PC-3 (cell line): ENCODE measurements at regions not wholly inside any gene's neighbourhood (a gene's known extent, or its start where the extent isn't known, plus 50 kb on each side); places are given as distances from the start of the nearest gene placed in this dataset.
A peak's percentile ranks its signal among the peaks of the same experiment; 100 is the strongest.

ENCODE experiments used
- ATAC-seq: fragments of 200-7000 bp; cut with Tn5 transposase; 2 replicates; pipeline ENCODE4 v1.9.1; 2020; ENCODE audit warnings: mild to moderate bottlenecking, moderate library complexity
- BruUV-seq: library from RNA; stranded (reverse); fragments of 400-500 nt; replicated peaks from 2 replicates; lab custom pipeline; 2021; lab: Mats Ljungman, UMichigan
- CTCF ChIA-PET: fragments of 300-600 bp; sonication (Branson Sonifier 250); formaldehyde crosslinking; loops from one replicate; lab custom pipeline; 2022; ENCODE audit warnings: antibody characterized with exemption; lab: Charles Lee
- POLR2A ChIA-PET: fragments of 300-600 bp; sonication (Branson Sonifier 250); formaldehyde crosslinking; loops from one replicate; lab custom pipeline; 2022; ENCODE audit warnings: antibody characterized with exemption; ENCODE audit not compliant: unreplicated experiment; lab: Charles Lee
- DNase-seq: peaks from one replicate; pipeline ENCODE4 v3.0.0-alpha.2; 2015
- H2AFZ ChIP-seq: fragments of 300-600 bp; sonication (generic); 2 replicates; pipeline ENCODE4 v1.6.0; 2016; ENCODE audit warnings: antibody characterized with exemption, low read length
- H3F3A ChIP-seq: fragments of 300-600 bp; sonication (generic); one replicate; pipeline ENCODE4 v1.6.0; 2017; ENCODE audit warnings: antibody characterized with exemption, low read length, control low read depth, mild to moderate bottlenecking; ENCODE audit not compliant: unreplicated experiment
- H3K27ac ChIP-seq: fragments of 300-600 bp; sonication (generic); 2 replicates; pipeline ENCODE4 v1.5.1; 2016; ENCODE audit warnings: mild to moderate bottlenecking, low read length
- H3K27me3 ChIP-seq: fragments of 300-600 bp; sonication (generic); 2 replicates; pipeline ENCODE4 v1.6.1; 2016; ENCODE audit warnings: low read length, mixed read lengths
- H3K36me3 ChIP-seq: fragments of 300-600 bp; sonication (generic); 2 replicates; pipeline ENCODE4 v1.6.1; 2016; ENCODE audit warnings: low read depth, mixed run types, low read length, mixed read lengths
- H3K4me1 ChIP-seq: fragments of 300-600 bp; sonication (generic); 2 replicates; pipeline ENCODE4 v1.5.1; 2016; ENCODE audit warnings: low read length; ENCODE audit not compliant: insufficient read depth
- H3K4me2 ChIP-seq: fragments of 300-600 bp; sonication (generic); 2 replicates; pipeline ENCODE4 v1.6.0; 2016; ENCODE audit warnings: low read length
- H3K4me3 ChIP-seq: fragments of 300-600 bp; sonication (generic); 2 replicates; pipeline ENCODE4 v1.5.1; 2016; ENCODE audit warnings: mild to moderate bottlenecking, low read length, mixed read lengths
- H3K79me2 ChIP-seq: fragments of 300-600 bp; sonication (generic); 2 replicates; pipeline ENCODE4 v1.6.1; 2017; ENCODE audit warnings: low read length, mixed read lengths
- H3K9ac ChIP-seq: fragments of 300-600 bp; sonication (generic); 2 replicates; pipeline ENCODE4 v1.6.0; 2016; ENCODE audit warnings: mild to moderate bottlenecking, low read length
- H3K9me2 ChIP-seq: fragments of 300-600 bp; sonication (generic); replicated peaks from 2 replicates; pipeline ENCODE4 v1.6.1; 2016; ENCODE audit warnings: mixed run types, low read length, mixed read lengths
- H3K9me3 ChIP-seq: fragments of 300-600 bp; sonication (generic); 2 replicates; pipeline ENCODE4 v1.6.1; 2016; ENCODE audit warnings: low read length, mixed read lengths
- H4K20me1 ChIP-seq: fragments of 300-600 bp; sonication (generic); 2 replicates; pipeline ENCODE4 v1.6.1; 2016; ENCODE audit warnings: low read length, mixed read lengths
- CTCF ChIP-seq: fragments of 300-600 bp; sonication (generic); conservative IDR thresholded peaks from 2 replicates; pipeline ENCODE4 v1.5.1; 2017; ENCODE audit warnings: antibody characterized with exemption, low read depth, mild to moderate bottlenecking, low read length
- EZH2 ChIP-seq: fragments of 300-600 bp; sonication (generic); IDR thresholded peaks from one replicate; pipeline ENCODE4 v1.6.1; 2017; ENCODE audit warnings: antibody characterized with exemption, mild to moderate bottlenecking, low read length; ENCODE audit not compliant: unreplicated experiment
- EZH2phosphoT487 ChIP-seq: fragments of 300-600 bp; sonication (generic); IDR thresholded peaks from 2 replicates; pipeline ENCODE4 v1.6.1; 2018; ENCODE audit warnings: mild to moderate bottlenecking, antibody characterized with exemption, low read length, borderline replicate concordance
- intact Hi-C: fragments of 100-400 bp; cut with micrococcal nuclease; formaldehyde crosslinking; loops from 2 replicates; pipeline ENCODE4 v1.9.0; 2023

- no peaks in the 10 kb centered on the region for H3K4me1 ChIP-seq
- no peak overlapping the region for H2AFZ ChIP-seq
- intact Hi-C loops, result loop anchor here (1.0 to 2.0 kb wide), 3 partner anchors 110 to 410 kb away; no protein-coding TSS in a partner anchor
- H3K4me2 ChIP-seq, result no peak overlapping the region
- no peaks in the 10 kb centered on the region for H3K79me2 ChIP-seq
- ChIA-PET CTCF (interaction anchor here (1.9 kb wide), 1 partner anchor 110 kb away, joined by 5 read pairs; no protein-coding TSS in a partner anchor), POLR2A (interaction anchor here (0.6 kb wide), 1 partner anchor 189 kb away, joined by 3 read pairs; no protein-coding TSS in a partner anchor)
- TF ChIP-seq EZH2 (no peak), CTCF (peak; percentile 77)
- no TSS peak for BruUV-seq
- H3K27ac ChIP-seq, result no peak overlapping the region
- H4K20me1 ChIP-seq, result no peaks in the 10 kb centered on the region
- H3K27me3 ChIP-seq, result 0 out of 2 replicates have a peak, but pooled peaks cover under 1% of the 10 kb centered on the region
- ATAC-seq (peak; percentile 69), DNase-seq (peak; percentile 58)
- no peaks in the 10 kb centered on the region for H3K9me2 ChIP-seq
- no peaks in the 10 kb centered on the region for H3K36me3 ChIP-seq
- no peaks in the 10 kb centered on the region for H3F3A ChIP-seq
- no peaks in the 10 kb centered on the region for H3K9me3 ChIP-seq
- no peak overlapping the region for H3K4me3 ChIP-seq
- no peak overlapping the region for H3K9ac ChIP-seq
Observed at GRCh38 chr3:168620854-168621253, 525.1 kb upstream of the GOLIM4 start.

GRCh38 chr3:168618827-168619470 is 523.2 kb upstream of the GOLIM4 start:
- DNase-seq, result peak; percentile 16
- no peaks in the 10 kb centered on the region for H3K36me3 ChIP-seq
- POLR2A ChIA-PET, result no interaction called here
- H3K27ac ChIP-seq, result no peak overlapping the region
- no peaks in the 10 kb centered on the region for H3F3A ChIP-seq
- intact Hi-C loops, result no loop called here
- H3K79me2 ChIP-seq, result no peaks in the 10 kb centered on the region
- no peak overlapping the region for H3K4me2 ChIP-seq
- no peaks in the 10 kb centered on the region for H4K20me1 ChIP-seq
- no peaks in the 10 kb centered on the region for H3K9me3 ChIP-seq
- peak; percentile 48 for ATAC-seq
- no peak overlapping the region for H3K4me3 ChIP-seq
- H3K27me3 ChIP-seq, result 0 out of 2 replicates have a peak, but pooled peaks cover 4% of the 10 kb centered on the region
- BruUV-seq, result no TSS peak
- TF ChIP-seq EZH2phosphoT487 (no peak), CTCF (no peak), EZH2 (no peak)
- no peak overlapping the region for H3K9ac ChIP-seq
- H2AFZ ChIP-seq, result no peak overlapping the region
- CTCF ChIA-PET, result interaction anchor here (0.7 kb wide), 1 partner anchor 38 kb away, joined by 3 read pairs; no protein-coding TSS in a partner anchor
- H3K9me2 ChIP-seq, result no peaks in the 10 kb centered on the region
- no peaks in the 10 kb centered on the region for H3K4me1 ChIP-seq

- H3K79me2 ChIP-seq, result no peaks in the 10 kb centered on the region
- H3K27ac ChIP-seq, result no peak overlapping the region
- 0 out of 2 replicates have a peak, but pooled peaks cover 4% of the 10 kb centered on the region for H3K27me3 ChIP-seq
- no peaks in the 10 kb centered on the region for H3K9me3 ChIP-seq
- no peaks in the 10 kb centered on the region for H4K20me1 ChIP-seq
- no TSS peak for BruUV-seq
- H2AFZ ChIP-seq, result no peak overlapping the region
- no peaks in the 10 kb centered on the region for H3K9me2 ChIP-seq
- POLR2A ChIA-PET, result interaction anchor here (0.6 kb wide), 1 partner anchor 51 kb away, joined by 9 read pairs; no protein-coding TSS in a partner anchor
- no peak overlapping the region for H3K9ac ChIP-seq
- no peaks in the 10 kb centered on the region for H3F3A ChIP-seq
- no peaks in the 10 kb centered on the region for H3K36me3 ChIP-seq
- no peak overlapping the region for H3K4me3 ChIP-seq
- TF ChIP-seq EZH2phosphoT487, result no peak
- TF ChIP-seq EZH2, result no peak
- no peak for TF ChIP-seq CTCF
- ATAC-seq, result no peak
- intact Hi-C loops, result no loop called here
- H3K4me2 ChIP-seq, result no peak overlapping the region
- no peaks in the 10 kb centered on the region for H3K4me1 ChIP-seq
- no peak for DNase-seq
- CTCF ChIA-PET, result no interaction called here
Observed at GRCh38 chr3:168617658-168618057, 521.9 kb upstream of the GOLIM4 start.
